Limb (tissue), 2 donors: ENCODE measurements at regions not wholly inside any gene's neighbourhood (a gene's known extent, or its start where the extent isn't known, plus 50 kb on each side); places are given as distances from the start of the nearest gene placed in this dataset.
A peak's percentile ranks its signal among the peaks of the same experiment; 100 is the strongest.
"Not testable (repeated sequence)": the region's sequence is repeated elsewhere in the genome, so short reads cannot be mapped to it uniquely, and the experiment has no call there.

Experiments
- DNase-seq, 2 donors: peaks; one replicate each; pipeline ENCODE4 v3.0.0-alpha.2; 2016; ENCODE audit errors: extremely low spot score in 2 of 2

- DNase-seq = peak in 1 of 2 donors; percentile 63
These were observed 128.8 kb downstream of the LMNTD1 start for GRCh38 chr12:25424211-25424731.

DNA sequence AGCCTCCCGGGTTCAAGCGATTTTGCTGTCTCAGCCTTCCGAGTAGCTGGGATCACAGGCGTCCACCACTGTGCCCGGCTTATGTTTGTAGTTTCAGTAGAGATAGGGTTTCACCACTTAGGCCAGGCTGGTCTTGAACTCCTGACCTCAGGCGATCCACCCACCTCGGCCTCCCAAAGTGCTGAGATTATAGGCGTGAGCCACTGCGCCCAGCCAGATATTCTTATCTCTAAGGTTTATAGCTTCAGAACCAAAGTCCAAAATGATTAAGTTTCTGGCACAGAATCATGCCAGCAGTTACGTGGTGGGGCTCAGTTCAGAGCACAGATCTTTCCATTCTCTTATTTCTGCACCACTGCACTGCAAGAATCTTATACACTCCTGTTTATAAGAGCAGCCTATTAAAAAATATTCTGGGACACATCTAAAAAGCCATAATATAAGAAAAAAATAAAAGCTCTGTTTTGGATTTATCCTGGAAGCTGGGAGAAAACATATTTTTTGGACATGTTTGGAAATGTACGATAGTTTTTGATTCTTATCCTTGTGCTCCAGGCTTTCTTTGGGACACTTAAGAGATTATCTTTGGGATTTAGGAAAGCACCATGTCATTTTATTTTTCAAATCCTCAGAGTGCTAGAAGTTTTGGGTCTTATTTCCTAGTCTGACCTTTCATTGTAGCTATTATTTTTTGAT, 129.6 kb downstream of the LMNTD1 start:
- peak in 1 of 2 donors; percentile 43 for DNase-seq

GRCh38 chr12:25422241-25422640, 130.8 kb downstream of the LMNTD1 start:
- DNase-seq = no peak

DNA sequence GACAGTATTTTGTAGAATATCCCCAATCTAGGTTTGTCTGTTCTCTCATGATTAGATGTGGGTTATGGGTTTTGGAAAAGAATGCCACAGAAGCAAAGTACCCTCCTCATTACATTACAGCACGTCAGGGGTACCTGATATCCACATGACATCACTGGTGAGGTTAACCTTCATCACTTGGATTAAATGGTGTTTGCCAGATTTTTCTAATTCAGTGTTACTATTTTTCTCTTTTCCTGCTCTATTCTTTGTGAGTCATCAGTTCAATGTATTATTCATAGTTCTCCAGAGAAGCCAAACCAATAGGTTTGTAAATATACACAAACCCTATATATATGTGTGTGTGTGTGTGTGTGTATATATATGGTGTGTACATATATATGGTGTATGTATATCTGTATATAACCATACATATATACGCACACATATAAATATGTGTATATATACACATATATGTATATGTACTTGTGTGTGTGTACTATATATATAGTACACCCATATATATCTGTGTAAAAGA, 131.4 kb downstream of the LMNTD1 start:
- DNase-seq = no peak

GRCh38 chr12:25420116-25420515, 133.0 kb downstream of the LMNTD1 start:
- DNase-seq = no peak

GRCh38 chr12:25419595-25419994, 133.5 kb downstream of the LMNTD1 start:
- no peak for DNase-seq

- no peak for DNase-seq
These were observed 136.0 kb downstream of the LMNTD1 start for GRCh38 chr12:25417071-25417470.

- DNase-seq = no peak
These were observed 136.6 kb downstream of the LMNTD1 start for GRCh38 chr12:25416516-25416915.

DNA sequence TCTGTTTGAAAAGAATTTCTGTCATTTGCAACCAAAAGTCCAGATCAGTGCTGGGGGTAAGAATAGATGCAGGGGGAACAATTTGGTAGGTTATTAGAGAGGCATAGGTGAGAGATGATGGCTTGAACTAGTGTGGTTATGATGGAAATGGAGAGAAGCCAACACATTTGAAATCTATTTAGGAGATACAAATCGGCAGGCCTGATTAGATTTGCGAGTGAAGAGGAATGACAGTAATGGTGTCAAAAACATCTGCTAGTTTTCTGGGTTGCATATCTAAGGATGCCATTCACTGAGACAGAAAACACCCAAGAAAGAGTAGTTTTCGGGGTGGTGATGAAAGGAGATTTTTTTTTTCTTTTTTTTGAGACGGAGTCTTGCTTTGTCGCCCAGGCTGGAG, 138.1 kb downstream of the LMNTD1 start:
- no peak for DNase-seq

DNA sequence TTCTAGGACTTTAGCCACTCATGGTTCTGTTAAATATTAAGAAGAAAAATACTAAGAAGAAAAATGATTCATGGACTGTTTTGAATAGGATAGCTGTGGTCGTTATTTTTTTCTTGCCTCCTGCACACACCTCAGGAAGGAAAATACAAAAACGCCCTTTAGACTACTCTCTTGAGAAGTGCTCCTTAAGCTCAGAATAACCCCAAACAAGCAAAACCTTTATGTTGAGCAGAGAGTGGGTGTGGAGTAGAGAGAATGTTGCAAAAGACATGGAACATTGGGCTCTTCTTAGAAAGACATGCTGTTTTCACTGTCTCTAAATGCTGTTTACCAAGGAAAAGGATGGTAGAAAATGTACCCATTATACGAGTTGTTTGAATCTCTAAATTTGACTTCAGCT, 140.3 kb downstream of the LMNTD1 start:
- DNase-seq = no peak

DNA sequence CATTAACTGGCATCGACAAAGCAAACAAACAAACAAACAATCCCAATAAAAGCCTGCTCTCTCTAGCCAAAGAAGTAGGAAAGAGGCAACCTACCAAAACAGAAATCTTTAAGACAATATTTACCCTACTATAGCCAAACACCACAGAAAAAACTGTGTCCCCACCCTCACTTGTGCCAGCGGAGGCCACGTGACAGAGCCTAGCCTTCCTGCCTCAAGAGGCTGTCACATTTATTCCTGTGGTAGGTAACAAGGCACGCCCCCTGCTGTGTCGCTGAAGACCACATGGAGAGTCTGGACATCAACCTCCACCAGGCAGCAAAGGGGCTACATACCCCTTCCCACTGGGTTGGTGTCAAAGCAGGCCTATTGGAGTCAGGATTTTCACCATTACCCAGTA, 148.1 kb downstream of the LMNTD1 start:
- no peak for DNase-seq

DNA sequence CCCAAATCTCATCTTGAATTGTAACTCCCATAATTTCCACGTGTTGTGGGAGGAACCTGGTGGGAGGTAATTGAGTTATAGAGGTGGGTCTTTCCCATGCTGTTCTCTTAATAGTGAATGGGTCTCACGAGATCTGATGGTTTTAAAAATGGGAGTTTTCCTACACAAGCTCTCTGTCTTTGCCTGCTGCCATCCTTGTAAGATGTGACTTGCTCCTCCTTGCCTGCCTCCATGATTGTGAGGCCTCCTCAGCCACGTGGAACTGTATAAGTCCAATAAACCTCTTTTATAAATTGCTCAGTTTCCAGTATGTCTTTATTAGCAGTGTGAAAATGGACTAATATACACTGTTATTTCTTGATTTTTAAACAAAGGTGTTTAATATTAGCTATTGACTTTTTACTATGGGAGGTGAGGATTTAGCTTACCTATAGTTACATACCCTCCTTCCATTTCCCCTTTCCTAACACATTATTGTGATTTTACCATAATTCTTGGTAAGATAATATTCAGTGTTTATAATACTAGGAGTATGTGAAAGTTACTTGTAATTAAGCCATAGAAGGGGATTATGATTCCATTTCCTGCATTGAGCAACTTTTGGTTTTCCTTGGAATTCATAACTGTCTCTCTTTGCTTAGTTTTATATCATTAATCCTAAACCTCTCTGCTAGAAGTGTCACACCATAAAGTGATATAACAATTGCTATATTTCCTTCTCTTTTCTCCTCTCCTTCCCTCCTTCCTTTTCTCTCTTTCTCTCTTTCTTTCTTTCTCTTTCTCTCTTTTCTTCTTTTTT, 151.0 kb upstream of the KRAS start:
- DNase-seq = no peak

DNA sequence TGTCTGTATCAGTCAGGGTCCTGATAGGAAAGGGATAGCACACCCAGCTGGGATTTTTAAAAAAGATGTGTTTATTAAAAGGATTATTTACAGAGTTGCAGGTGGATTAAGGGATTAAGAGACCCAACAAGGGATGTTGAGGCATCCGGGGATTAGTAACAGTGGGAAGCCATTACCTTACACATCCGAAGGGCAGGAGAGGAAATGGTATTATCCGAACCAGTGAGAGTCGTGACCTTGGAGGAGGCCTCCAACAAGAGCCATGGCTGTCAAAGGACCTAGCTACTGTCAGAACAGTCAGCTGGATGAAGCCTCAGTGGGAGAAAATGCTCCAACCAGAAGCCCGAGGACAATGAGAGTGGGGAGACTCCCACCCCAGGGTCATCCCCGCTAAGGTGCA, 146.3 kb upstream of the KRAS start:
- DNase-seq = no peak

- no peak for DNase-seq
These were observed 144.5 kb upstream of the KRAS start for GRCh38 chr12:25395227-25395626.

DNA sequence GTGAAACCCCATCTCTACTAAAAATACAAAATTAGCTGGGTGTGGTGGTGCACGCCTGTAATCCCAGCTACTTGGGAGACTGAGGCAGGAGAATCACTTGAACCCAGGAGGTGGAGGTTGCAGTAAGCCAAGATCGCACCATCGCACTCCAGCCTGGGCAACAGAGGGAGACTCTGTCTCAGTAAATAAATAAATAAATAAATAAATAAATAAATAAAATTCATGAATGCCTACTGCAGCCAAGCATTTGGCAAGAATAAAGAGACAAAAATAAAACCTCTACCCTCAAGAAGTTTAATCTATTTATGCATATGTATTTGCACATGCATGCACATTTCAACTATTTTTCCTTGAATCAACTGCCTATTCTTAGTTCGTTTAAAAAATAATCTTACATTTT, 144.0 kb upstream of the KRAS start:
- not testable (repeated sequence) for DNase-seq

DNA sequence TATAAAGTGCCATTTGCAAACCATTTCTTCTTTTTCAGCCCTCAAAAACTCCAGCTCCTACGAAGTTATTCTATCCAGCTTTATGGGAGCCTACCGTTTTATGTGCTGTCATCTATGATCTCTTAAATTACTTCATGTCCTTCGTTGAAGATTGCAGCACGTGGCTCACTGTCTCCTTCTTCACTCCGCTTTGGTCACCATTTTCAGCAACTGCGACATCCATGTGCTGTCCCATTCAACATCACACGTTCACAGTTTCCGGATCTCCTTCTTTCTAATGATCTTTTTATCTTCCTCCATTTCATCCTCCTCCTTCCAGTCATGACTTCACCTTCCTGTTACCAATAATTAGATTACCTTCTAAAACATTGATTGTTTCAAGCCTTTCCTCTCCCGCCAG, 143.3 kb upstream of the KRAS start:
- DNase-seq = no peak

DNA sequence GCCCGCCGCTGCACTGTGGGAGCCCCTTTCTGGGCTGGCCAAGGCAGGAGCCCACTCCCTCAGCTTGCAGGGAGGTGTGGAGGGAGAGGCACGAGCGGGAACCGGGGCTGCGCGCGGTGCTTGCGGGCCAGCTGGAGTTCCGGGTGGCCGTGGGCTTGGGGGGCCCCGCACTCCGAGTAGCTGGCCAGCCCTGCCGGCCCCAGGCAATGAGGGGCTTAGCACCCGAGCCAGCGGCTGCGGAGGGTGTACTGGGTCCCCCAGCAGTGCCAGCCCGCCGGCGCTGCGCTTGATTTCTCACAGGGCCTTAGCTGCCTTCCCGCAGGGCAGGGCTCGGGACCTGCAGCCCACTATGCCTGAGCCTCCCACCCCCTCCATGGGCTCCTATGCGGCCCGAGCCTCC, 140.6 kb upstream of the KRAS start:
- DNase-seq = not testable (repeated sequence)

DNA sequence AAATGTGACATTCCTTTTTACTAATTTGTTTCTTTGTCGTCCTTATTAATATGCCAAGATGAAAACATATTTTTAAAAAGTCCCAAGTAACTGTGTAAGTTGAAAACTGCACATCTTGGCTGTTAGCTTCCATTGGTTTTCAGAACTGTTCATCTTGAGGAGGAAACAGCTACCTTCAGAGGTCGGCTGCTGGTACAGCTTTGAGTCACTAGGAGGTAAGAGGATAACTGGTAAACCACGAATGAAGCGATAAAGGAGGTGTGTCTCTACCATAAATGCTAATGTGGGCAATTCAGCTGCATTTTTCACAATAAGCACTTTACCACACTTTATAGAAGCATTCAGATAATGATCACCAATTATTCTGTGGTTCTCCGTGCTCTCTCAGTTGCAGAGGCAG, 137.5 kb upstream of the KRAS start:
- DNase-seq = no peak

DNA sequence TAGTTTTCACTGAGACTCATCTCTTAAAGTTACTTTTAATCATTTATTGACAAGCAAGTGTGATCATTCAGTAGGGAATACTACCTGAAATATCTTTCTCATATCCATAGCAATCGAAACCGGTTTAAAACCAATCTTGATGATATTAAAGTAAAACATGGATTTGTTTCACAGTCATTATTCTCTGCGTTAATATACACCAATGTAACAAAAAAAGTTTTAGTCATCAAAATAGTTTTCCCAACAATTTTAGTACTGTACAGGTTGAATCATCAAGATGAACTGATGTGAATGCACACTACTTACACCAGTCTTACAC, 137.0 kb upstream of the KRAS start:
- DNase-seq = no peak

GRCh38 chr12:25386831-25387731, 136.4 kb upstream of the KRAS start:
- peak; percentile 88 to 95 for DNase-seq

DNA sequence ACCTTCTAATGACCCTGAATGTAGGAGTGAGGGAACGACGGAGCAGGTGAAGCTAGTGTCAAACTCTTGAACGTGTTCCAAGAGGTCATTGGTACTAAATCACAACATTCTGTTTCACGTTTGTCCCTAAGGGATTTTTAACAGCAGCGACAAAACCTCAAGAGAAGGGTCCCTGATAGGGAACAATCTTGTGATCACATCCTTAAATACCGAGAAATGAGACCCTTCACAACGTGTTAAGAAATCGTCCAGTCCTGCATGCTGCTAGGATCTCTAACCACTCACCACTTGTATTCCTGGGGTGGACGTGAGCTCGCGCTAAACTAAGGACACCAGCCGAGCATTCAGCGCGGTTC, 134.1 kb upstream of the KRAS start:
- no peak for DNase-seq
